Esophagus muscularis mucosa (tissue), 4 donors: ENCODE measurements at regions not wholly inside any gene's neighbourhood (a gene's known extent, or its start where the extent isn't known, plus 50 kb on each side); places are given as distances from the start of the nearest gene placed in this dataset.

ENCODE experiments used
- DNase-seq: peaks from one replicate; pipeline ENCODE4 v3.0.0-alpha.2; 2017; ENCODE audit errors: extremely low spot score
- H3K27ac ChIP-seq, 4 donors: fragments of 200-600 bp; sonication (generic); replicated peaks in 1 of 4; 1 replicate in 3 of 4; 2 replicates in 1 of 4; pipeline ENCODE4 v1.5.1; 2016 to 2019; ENCODE audit warnings: mild to moderate bottlenecking in 1 of 4
- H3K27me3 ChIP-seq, 4 donors: fragments of 200-600 bp; sonication (generic); one replicate each; pipeline versions ENCODE4 v1.5.1 to v1.6.0; 2016 to 2019
- H3K36me3 ChIP-seq, 4 donors: fragments of 200-600 bp; sonication (generic); one replicate each; pipeline ENCODE4 v1.5.1; 2016 to 2019
- H3K4me1 ChIP-seq, 4 donors: fragments of 200-600 bp; sonication (generic); one replicate each; pipeline ENCODE4 v1.5.1; 2016 to 2019
- H3K4me3 ChIP-seq, 4 donors: fragments of 200-600 bp; sonication (generic); 1 replicate in 2 of 4; 2 replicates in 2 of 4; pipeline ENCODE4 v1.5.1; 2016 to 2019; ENCODE audit warnings: mild to moderate bottlenecking in 4 of 4, moderate library complexity in 1 of 4
- H3K9me3 ChIP-seq, 4 donors: fragments of 200-600 bp; sonication (generic); 1 replicate in 3 of 4; 2 replicates in 1 of 4; pipeline ENCODE4 v1.5.1; 2016 to 2019
- EP300 ChIP-seq: sonication (generic); formaldehyde crosslinking; IDR thresholded peaks from one replicate; pipeline ENCODE4 v1.6.1; 2017; ENCODE audit warnings: antibody characterized with exemption
- POLR2A ChIP-seq: fragments of 450-650 bp; IDR thresholded peaks from one replicate; pipeline ENCODE4 v1.6.1; 2017; ENCODE audit warnings: antibody characterized with exemption, moderate library complexity, mild to moderate bottlenecking, low read depth
- POLR2AphosphoS5 ChIP-seq, 2 donors: sonication (generic); formaldehyde crosslinking; IDR thresholded peaks; one replicate each; pipeline ENCODE4 v1.6.1; 2017; ENCODE audit warnings: antibody characterized with exemption in 2 of 2
- WGBS: methylation state at CpG from one replicate; pipeline ENCODE4 v1.1.5; 2018; 5-methylcytosine and 5-hydroxymethylcytosine counted together
- intact Hi-C: fragments of 100-400 bp; cut with DNase I; formaldehyde crosslinking; loops from one replicate; pipeline ENCODE4 v1.15.1; 2023
- TF ChIP-seq, protein P1 (sequence below), 3 experiments: fragments of 200-600 bp in 2 of 3; fragments of 450-650 bp in 1 of 3; sonication (generic) in 2 of 3; IDR thresholded peaks; one replicate each; pipeline ENCODE4 v1.5.1; 2017 to 2019; ENCODE audit warnings: antibody characterized with exemption in 3 of 3, mild to moderate bottlenecking in 2 of 3, moderate library complexity in 1 of 3

DNA sequence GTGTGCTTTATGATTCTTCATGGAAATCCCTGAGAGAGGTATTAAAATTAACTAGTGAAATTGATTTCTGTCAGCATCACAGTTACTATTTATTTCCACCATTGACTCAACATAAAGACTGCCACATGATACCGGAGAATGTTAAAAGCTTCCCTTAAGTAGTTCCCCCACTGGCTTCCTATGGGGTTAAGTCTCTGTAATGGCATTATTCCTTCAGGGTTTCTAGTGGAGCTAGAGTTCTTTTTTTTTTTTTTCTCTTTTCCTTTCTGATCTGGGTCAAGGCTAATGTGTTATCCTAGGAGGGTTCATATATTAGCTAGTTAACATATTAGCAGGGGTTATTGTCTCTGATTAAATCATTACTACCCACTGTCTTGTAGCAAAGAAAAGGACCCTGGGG lies 1919.1 kb upstream of the PIK3C3 start:
- H3K36me3 ChIP-seq, result no peaks in the 10 kb centered on the region
- no peak overlapping the region for H3K27ac ChIP-seq
- no peak for DNase-seq
- no peaks in the 10 kb centered on the region for H3K9me3 ChIP-seq
- WGBS, result 100% methylated on average over 1 of the region's 1 CpG
- no peaks in the 10 kb centered on the region for H3K27me3 ChIP-seq
- no peak for TF ChIP-seq EP300
- TF ChIP-seq POLR2A, result no peak
- TF ChIP-seq POLR2AphosphoS5 (IDR thresholded peaks at IDR 0.05), result no peak
- TF ChIP-seq, protein P1, sequence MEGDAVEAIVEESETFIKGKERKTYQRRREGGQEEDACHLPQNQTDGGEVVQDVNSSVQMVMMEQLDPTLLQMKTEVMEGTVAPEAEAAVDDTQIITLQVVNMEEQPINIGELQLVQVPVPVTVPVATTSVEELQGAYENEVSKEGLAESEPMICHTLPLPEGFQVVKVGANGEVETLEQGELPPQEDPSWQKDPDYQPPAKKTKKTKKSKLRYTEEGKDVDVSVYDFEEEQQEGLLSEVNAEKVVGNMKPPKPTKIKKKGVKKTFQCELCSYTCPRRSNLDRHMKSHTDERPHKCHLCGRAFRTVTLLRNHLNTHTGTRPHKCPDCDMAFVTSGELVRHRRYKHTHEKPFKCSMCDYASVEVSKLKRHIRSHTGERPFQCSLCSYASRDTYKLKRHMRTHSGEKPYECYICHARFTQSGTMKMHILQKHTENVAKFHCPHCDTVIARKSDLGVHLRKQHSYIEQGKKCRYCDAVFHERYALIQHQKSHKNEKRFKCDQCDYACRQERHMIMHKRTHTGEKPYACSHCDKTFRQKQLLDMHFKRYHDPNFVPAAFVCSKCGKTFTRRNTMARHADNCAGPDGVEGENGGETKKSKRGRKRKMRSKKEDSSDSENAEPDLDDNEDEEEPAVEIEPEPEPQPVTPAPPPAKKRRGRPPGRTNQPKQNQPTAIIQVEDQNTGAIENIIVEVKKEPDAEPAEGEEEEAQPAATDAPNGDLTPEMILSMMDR (IDR thresholded peaks at IDR 0.05), result no peak
- no peak overlapping the region for H3K4me3 ChIP-seq
- intact Hi-C loops, result no loop called here
- no peaks in the 10 kb centered on the region for H3K4me1 ChIP-seq

DNA sequence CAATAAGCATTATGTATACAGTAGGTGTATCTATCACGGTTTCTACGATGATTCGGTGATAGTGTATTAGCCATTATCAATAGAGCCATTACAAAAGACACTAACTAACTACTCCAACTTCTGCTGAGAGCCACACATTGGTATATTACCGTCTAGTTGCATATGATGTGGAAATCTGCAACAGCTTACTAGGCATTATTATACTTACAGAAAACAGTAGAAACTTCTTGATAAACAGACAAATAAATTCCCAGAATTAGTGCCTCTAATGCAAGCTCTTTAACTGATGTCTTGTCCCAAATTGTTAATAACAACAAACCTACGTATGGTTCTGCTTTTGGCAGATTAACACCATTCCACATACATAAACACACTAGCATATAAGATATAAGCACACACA lies 1923.0 kb upstream of the PIK3C3 start:
- Histone ChIP-seq H3K27me3 (no peaks in the 10 kb centered on the region), H3K4me1 (no peaks in the 10 kb centered on the region), H3K4me3 (no peak overlapping the region), H3K36me3 (no peaks in the 10 kb centered on the region), H3K9me3 (no peaks in the 10 kb centered on the region), H3K27ac (no peak overlapping the region)
- 89% methylated on average over 5 of the region's 5 CpGs for WGBS
- no peak for TF ChIP-seq POLR2A
- TF ChIP-seq, protein P1 (IDR thresholded peaks at IDR 0.05), result no peak
- TF ChIP-seq EP300, result no peak
- no peak for TF ChIP-seq POLR2AphosphoS5 (IDR thresholded peaks at IDR 0.05)
- DNase-seq, result no peak
- intact Hi-C loops, result no loop called here

DNA sequence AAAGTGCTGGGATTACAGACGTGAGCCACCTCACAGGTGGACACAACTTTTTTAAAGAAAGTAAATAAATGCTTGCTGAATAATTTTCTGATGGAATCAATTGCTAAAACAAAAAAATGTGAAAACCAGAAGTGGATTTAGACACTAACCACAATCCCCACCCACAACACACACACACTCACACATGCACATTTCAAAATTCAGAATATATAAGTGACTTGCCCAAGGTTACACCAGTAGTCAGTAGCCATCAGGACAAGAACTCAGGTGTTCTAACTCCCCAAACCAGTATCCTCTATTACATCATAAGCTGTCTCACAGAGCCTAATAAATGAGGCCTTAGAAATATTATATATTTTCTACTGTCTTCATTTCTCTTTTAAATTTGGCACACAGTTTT lies 1923.6 kb upstream of the PIK3C3 start:
- no peak for DNase-seq
- Histone ChIP-seq H3K27me3 (no peaks in the 10 kb centered on the region), H3K4me1 (no peaks in the 10 kb centered on the region), H3K4me3 (no peak overlapping the region), H3K27ac (no peak overlapping the region), H3K36me3 (no peaks in the 10 kb centered on the region), H3K9me3 (no peaks in the 10 kb centered on the region)
- intact Hi-C loops, result no loop called here
- TF ChIP-seq, protein P1 (IDR thresholded peaks at IDR 0.05), result no peak
- TF ChIP-seq POLR2AphosphoS5 (IDR thresholded peaks at IDR 0.05) (no peak), POLR2A (no peak), EP300 (no peak)
- WGBS, result 82% methylated on average over 1 of the region's 1 CpG

DNA sequence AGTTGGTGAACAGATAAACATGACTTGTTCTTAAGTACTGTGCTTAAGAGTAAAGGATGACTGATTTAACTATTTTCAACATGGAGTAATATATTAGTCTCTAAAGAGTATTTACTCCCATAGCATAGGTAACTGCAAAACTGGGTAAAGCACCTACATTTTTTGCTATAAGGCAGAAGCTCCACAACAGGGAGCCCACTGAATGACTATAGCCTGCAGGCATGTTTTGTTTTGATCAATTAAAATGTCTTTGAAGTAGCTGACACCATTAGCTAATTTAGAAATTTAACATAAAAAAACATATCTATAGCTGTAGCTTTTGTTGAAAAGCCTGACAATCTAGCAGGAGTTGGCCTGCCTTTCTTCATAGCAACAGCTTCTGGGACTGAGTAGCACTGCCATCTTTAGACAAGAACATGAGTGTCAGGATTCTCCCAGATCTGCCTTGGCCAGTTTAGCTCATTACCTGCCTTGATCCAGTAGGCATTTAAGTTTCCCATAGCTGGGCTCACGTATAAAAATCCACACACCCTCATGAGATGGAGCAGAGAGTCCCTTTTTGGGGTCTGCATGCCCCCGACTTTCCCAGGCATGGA lies 1935.1 kb upstream of the PIK3C3 start:
- Histone ChIP-seq H3K27me3 (no peaks in the 10 kb centered on the region), H3K27ac (no peak overlapping the region), H3K4me3 (no peak overlapping the region), H3K36me3 (no peaks in the 10 kb centered on the region), H3K9me3 (no peaks in the 10 kb centered on the region), H3K4me1 (no peaks in the 10 kb centered on the region)
- TF ChIP-seq POLR2A (no peak), POLR2AphosphoS5 (IDR thresholded peaks at IDR 0.05) (no peak), EP300 (no peak)
- TF ChIP-seq, protein P1 (IDR thresholded peaks at IDR 0.05), result no peak
- intact Hi-C loops, result no loop called here
- WGBS, result 80% methylated on average over 2 of the region's 2 CpGs
- DNase-seq, result no peak

DNA sequence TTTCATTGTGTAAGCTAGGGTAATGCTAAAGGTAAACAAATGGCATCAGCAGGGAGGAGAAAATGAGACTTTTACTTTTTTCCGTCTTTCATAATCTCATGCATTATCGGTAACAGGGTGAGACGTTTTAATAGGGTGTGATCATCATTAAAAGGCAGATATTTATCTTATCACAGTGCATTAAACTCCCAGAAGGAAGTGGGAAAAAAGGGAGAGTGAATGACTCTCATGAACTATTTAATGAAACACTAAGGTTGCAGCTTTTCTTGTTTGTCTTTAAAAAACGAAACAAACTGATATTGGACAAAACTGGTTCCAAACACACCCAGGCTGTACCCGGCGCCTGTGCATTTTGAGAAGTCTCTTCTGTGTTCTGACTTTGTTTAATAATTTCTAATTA lies 1936.8 kb upstream of the PIK3C3 start:
- Histone ChIP-seq H3K4me3 (no peak overlapping the region), H3K36me3 (no peaks in the 10 kb centered on the region), H3K27me3 (no peaks in the 10 kb centered on the region), H3K9me3 (no peaks in the 10 kb centered on the region), H3K27ac (no peak overlapping the region), H3K4me1 (no peaks in the 10 kb centered on the region)
- no peak for DNase-seq
- intact Hi-C loops, result no loop called here
- no peak for TF ChIP-seq POLR2A
- TF ChIP-seq, protein P1 (IDR thresholded peaks at IDR 0.05), result no peak
- TF ChIP-seq POLR2AphosphoS5 (IDR thresholded peaks at IDR 0.05), result no peak
- no peak for TF ChIP-seq EP300
- WGBS, result 65% methylated on average over 6 of the region's 6 CpGs
